ENCODE measurements at regions not wholly inside any gene's neighbourhood (a gene's known extent, or its start where the extent isn't known, plus 50 kb on each side); places are given as distances from the start of the nearest gene placed in this dataset.
A peak's percentile ranks its signal among the peaks of the same experiment; 100 is the strongest.

DNA sequence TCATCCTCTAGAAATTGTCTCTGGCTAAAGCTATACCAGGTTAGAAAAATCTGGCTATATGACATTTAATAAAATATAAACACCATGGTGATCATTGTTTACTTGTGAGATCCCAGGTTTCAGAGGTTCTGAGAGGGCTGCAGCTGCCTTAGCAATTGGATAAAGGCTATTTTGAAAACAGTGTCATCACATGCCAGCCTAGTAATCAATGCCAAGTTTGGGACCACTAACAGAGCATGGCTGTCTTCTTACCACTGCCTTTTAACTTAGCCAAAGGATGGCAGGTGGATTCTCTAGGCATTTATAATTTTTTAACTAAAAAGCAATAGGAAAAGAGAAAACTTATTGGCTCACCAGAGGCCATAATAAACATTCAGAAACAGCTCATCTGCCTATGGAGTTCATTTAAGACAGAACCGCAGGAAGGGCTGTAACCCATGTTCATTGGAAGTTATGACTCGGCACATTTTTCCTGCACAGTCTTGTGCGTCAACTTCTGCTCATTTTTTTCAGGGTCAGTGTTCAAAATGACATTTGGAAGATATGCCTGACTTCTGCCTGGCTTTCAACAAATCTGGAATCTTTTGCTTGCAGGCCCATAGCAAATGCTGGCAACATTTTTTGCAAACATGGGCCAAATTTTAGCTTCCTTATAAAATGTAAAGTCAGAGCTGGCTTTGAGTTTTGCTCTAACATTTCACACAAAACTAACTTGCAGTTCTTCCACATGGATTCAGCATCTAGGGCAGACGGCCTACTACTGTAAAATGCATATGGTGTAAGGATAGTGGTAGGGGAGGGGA lies 476.0 kb upstream of the TBL1XR1 start:
- H3K4me3 ChIP-seq (ENCODE audit: low read depth, low read length) = no peak overlapping the region
- peak; percentile 95 for DNase-seq (ENCODE audit: low read depth)
- TF ChIP-seq, protein P1, sequence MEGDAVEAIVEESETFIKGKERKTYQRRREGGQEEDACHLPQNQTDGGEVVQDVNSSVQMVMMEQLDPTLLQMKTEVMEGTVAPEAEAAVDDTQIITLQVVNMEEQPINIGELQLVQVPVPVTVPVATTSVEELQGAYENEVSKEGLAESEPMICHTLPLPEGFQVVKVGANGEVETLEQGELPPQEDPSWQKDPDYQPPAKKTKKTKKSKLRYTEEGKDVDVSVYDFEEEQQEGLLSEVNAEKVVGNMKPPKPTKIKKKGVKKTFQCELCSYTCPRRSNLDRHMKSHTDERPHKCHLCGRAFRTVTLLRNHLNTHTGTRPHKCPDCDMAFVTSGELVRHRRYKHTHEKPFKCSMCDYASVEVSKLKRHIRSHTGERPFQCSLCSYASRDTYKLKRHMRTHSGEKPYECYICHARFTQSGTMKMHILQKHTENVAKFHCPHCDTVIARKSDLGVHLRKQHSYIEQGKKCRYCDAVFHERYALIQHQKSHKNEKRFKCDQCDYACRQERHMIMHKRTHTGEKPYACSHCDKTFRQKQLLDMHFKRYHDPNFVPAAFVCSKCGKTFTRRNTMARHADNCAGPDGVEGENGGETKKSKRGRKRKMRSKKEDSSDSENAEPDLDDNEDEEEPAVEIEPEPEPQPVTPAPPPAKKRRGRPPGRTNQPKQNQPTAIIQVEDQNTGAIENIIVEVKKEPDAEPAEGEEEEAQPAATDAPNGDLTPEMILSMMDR (IDR thresholded peaks at IDR 0.05; ENCODE audit: insufficient read depth, low read depth, low read length) = no peak

DNA sequence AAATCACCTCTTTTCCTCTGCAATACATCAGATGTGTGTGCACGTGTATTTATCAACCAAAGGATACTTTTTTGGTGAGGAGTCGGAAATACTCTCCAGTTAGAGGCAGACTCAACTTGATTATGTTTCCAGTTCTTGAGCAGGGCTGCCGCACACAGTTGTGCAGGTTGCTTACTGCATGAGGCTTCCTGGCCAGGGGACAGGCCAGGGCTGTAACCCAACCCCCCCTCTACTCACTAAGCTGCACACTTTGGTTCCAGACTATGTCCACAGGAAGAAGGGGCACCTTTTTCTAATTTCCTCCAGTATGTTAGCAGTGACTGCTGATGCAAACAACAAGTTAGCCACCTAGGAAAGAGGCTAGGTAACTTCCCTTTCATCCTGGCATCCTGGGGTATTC lies 476.9 kb upstream of the TBL1XR1 start:
- no peak overlapping the region for H3K4me3 ChIP-seq (ENCODE audit: low read depth, low read length)
- TF ChIP-seq, protein P1 (IDR thresholded peaks at IDR 0.05; ENCODE audit: insufficient read depth, low read depth, low read length) = no peak
- DNase-seq (ENCODE audit: low read depth) = no peak

DNA sequence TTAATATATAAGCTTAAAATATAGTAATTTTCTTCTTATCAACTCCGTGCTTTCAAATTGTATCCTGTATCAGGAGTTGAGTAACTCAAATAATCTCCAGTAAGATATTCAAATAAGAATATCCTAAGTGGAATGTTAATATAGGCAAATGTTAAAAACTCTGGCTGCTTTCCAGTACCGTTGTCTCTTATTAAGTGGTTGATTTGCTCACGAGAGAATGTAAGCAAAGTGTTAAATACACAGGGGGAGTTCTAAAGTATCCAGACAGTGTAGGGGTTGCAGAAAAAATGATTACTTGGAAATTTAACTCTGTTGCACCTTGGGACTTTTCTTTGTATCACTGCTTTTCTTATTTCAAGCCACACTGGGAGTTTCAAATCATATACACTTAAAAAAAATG lies 478.9 kb upstream of the TBL1XR1 start:
- DNase-seq (ENCODE audit: low read depth) = no peak
- TF ChIP-seq, protein P1 (IDR thresholded peaks at IDR 0.05; ENCODE audit: insufficient read depth, low read depth, low read length) = no peak
- no peak overlapping the region for H3K4me3 ChIP-seq (ENCODE audit: low read depth, low read length)

DNA sequence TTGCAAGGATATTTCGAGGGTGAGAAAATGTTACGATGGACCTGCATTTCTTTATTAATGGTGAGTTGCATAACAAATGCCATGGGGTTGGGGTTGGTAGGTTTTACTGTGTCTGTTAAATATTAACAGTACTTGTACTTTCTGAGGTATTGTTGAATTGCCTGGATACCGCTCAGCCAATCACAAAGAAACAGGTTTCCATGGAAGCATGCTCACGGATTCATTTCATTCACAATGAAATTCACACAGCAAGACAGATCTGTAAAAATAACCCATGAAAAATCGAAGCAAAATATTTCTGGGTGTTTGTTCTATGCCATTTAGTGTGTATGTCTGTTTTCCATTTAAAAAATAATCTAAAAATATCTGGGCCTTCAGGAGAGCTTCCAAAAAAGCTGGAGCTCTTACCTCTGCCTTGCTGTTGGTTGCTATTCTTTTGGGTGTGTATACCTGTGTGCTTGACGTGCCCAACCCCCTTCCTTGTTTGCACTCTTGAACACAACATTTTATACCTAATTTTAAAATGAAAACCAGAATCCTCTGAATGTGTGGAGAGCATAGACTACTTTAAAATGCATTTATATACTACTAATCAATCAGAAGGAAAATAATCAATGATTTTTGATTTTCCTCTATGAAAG lies 479.8 kb upstream of the TBL1XR1 start:
- DNase-seq (ENCODE audit: low read depth) = no peak
- no peak overlapping the region for H3K4me3 ChIP-seq (ENCODE audit: low read depth, low read length)
- TF ChIP-seq, protein P1 (IDR thresholded peaks at IDR 0.05; ENCODE audit: insufficient read depth, low read depth, low read length) = no peak

DNA sequence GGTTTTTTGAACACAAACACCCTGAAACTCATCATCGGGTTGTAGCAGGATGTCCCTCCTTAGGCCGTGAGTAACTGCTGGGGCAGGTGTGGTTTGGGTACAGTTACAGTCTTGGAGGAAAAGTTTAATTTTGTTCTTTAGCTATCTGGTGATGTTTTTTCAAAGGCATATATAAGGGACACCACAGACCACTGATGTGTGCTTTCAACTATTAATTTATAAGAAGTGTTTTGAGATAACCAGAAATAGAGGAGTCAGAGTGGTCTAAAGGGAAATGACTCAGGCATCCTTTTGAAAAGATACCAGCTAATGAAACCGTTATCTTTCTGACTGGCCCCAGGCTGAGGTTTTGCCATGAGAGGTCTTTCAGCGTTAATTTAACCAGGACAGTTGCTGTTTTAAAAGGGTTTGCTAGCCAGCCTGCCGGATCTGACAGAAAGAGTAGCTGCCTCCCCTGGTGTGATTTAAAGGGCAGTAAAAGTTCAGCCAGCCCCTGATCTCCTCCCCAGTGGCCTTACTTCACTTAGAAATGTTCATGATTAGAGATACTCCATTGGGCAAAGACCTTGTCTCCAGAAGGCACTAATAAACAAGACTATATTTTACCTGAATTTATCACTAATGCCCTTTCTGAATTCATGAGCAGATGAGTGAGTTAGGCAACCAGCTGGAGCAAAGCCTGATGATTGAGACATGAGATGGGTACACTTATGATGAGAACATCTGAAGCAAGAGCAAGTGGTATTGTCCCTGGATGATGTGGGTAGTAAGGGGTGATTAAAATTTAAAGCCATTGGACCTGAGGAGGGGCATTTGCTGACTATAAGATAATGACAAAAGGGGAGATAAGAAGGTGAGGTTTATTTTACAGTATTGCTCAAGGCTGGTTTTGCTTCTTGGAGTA lies 482.5 kb upstream of the TBL1XR1 start:
- DNase-seq (ENCODE audit: low read depth) = peak; percentile 74
- H3K4me3 ChIP-seq (ENCODE audit: low read depth, low read length) = no peak overlapping the region
- TF ChIP-seq, protein P1 (IDR thresholded peaks at IDR 0.05; ENCODE audit: insufficient read depth, low read depth, low read length) = no peak

DNA sequence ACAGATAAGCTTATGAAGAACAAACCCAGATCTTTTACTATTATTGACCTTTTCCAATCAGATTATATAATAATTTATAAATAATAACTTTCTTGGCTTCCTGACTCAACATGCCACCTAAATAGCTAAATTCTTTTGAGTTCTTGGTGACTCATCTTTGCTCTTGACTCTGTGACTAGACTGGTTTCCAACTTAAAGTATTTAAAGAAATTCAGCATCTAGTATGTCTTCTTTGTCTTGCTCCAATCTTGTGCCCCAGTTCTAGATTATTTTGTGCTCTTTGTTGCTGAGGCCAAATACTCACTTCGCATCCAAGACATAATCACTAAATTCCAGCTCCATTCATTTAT lies 483.2 kb upstream of the TBL1XR1 start:
- H3K4me3 ChIP-seq (ENCODE audit: low read depth, low read length) = no peak overlapping the region
- TF ChIP-seq, protein P1 (IDR thresholded peaks at IDR 0.05; ENCODE audit: insufficient read depth, low read depth, low read length) = no peak
- no peak for DNase-seq (ENCODE audit: low read depth)
